ENCODE measurements at regions not wholly inside any gene's neighbourhood (a gene's known extent, or its start where the extent isn't known, plus 50 kb on each side); places are given as distances from the start of the nearest gene placed in this dataset.
A peak's percentile ranks its signal among the peaks of the same experiment; 100 is the strongest.
"Not testable (repeated sequence)": the region's sequence is repeated elsewhere in the genome, so short reads cannot be mapped to it uniquely, and the experiment has no call there.

- ATAC-seq: no peak
Observed at GRCh38 chr13:87524775-87525174, 146.4 kb upstream of the SLITRK5 start.

GRCh38 chr13:87533776-87534175 lies 137.4 kb upstream of the SLITRK5 start:
- DNase-seq (ENCODE audit: missing footprints) (no peak), ATAC-seq (no peak)
- intact Hi-C loops (cut with DNase I): no loop called here

More at GRCh38 chr13:87524775-87525174, 146.4 kb upstream of the SLITRK5 start:
- no peak for DNase-seq (ENCODE audit: missing footprints)
- intact Hi-C loops (cut with DNase I): no loop called here

GRCh38 chr13:87535911-87536310 lies 135.3 kb upstream of the SLITRK5 start:
- intact Hi-C loops (cut with DNase I): no loop called here
- ATAC-seq (no peak), DNase-seq (ENCODE audit: missing footprints) (peak; percentile 0)

GRCh38 chr13:87536499-87536898 lies 134.7 kb upstream of the SLITRK5 start:
- no peak for DNase-seq (ENCODE audit: missing footprints)
- ATAC-seq: no peak
- intact Hi-C loops (cut with DNase I): no loop called here

- intact Hi-C loops (cut with DNase I): no loop called here
- ATAC-seq: no peak
- DNase-seq (ENCODE audit: missing footprints): no peak
Observed at GRCh38 chr13:87536899-87537298, 134.3 kb upstream of the SLITRK5 start.

GRCh38 chr13:87537951-87538350 lies 133.2 kb upstream of the SLITRK5 start:
- intact Hi-C loops (cut with DNase I): no loop called here
- no peak for ATAC-seq
- no peak for DNase-seq (ENCODE audit: missing footprints)

- intact Hi-C loops (cut with DNase I): no loop called here
- ATAC-seq (no peak), DNase-seq (ENCODE audit: missing footprints) (no peak)
Observed at GRCh38 chr13:87538366-87539052, 132.7 kb upstream of the SLITRK5 start.

GRCh38 chr13:87553142-87553541 lies 118.0 kb upstream of the SLITRK5 start:
- DNase-seq (ENCODE audit: missing footprints) (no peak), ATAC-seq (no peak)
- intact Hi-C loops (cut with DNase I): no loop called here

- DNase-seq (ENCODE audit: missing footprints): no peak
- ATAC-seq: no peak
- intact Hi-C loops (cut with DNase I): no loop called here
Observed at GRCh38 chr13:87554045-87554444, 117.1 kb upstream of the SLITRK5 start.

GRCh38 chr13:87557788-87558187 lies 113.4 kb upstream of the SLITRK5 start:
- intact Hi-C loops (cut with DNase I): no loop called here
- no peak for DNase-seq (ENCODE audit: missing footprints)
- no peak for ATAC-seq

GRCh38 chr13:87561580-87561979 lies 109.6 kb upstream of the SLITRK5 start:
- ATAC-seq; intact Hi-C loops (cut with DNase I); DNase-seq (ENCODE audit: missing footprints): not testable (repeated sequence)

- no peak for DNase-seq (ENCODE audit: missing footprints)
- intact Hi-C loops (cut with DNase I): no loop called here
- ATAC-seq: no peak
Observed at GRCh38 chr13:87570669-87571068, 100.5 kb upstream of the SLITRK5 start.

- no peak for DNase-seq (ENCODE audit: missing footprints)
- intact Hi-C loops (cut with DNase I): no loop called here
- ATAC-seq: no peak
Observed at GRCh38 chr13:87582399-87582798, 88.8 kb upstream of the SLITRK5 start.

GRCh38 chr13:87590518-87590917 lies 80.7 kb upstream of the SLITRK5 start:
- ATAC-seq: no peak
- intact Hi-C loops (cut with DNase I): no loop called here

GRCh38 chr13:87604437-87604836 lies 66.7 kb upstream of the SLITRK5 start:
- DNase-seq (ENCODE audit: missing footprints); intact Hi-C loops (cut with DNase I): not testable (repeated sequence)

More at GRCh38 chr13:87590518-87590917, 80.7 kb upstream of the SLITRK5 start:
- no peak for DNase-seq (ENCODE audit: missing footprints)

GRCh38 chr13:87607266-87607665 lies 63.9 kb upstream of the SLITRK5 start:
- intact Hi-C loops (cut with DNase I): no loop called here
- ATAC-seq (no peak), DNase-seq (ENCODE audit: missing footprints) (no peak)

More at GRCh38 chr13:87604437-87604836, 66.7 kb upstream of the SLITRK5 start:
- not testable (repeated sequence) for ATAC-seq

GRCh38 chr13:87614276-87614675 lies 56.9 kb upstream of the SLITRK5 start:
- intact Hi-C loops (cut with DNase I): no loop called here
- DNase-seq (ENCODE audit: missing footprints): no peak
- ATAC-seq: no peak

Measured in Right ventricle myocardium inferior (tissue), 1 donor.